ENCODE measurements at regions not wholly inside any gene's neighbourhood (a gene's known extent, or its start where the extent isn't known, plus 50 kb on each side); places are given as distances from the start of the nearest gene placed in this dataset.

- TF ChIP-seq CTCF (conservative IDR thresholded peaks at IDR 0.05) (no peak), EZH2 (IDR thresholded peaks at IDR 0.05; ENCODE audit: low read depth) (no peak)
- peak; percentile 2 to 39 for DNase-seq
- no peaks in the 10 kb centered on the region for H3F3A ChIP-seq (ENCODE audit: insufficient read depth, low read depth)
- intact Hi-C loops (cut with micrococcal nuclease; ENCODE audit: unreplicated experiment), result no loop called here
- ChIA-PET POLR2A (ENCODE audit: unreplicated experiment) (interaction anchor here (0.5 kb wide), 1 partner anchor 17 kb away, joined by 3 read pairs; no protein-coding TSS in a partner anchor), CTCF (no interaction called here)
- peak overlapping the region; percentile 26; the same call in 1 of the 2 replicates for H3K4me2 ChIP-seq
- peak overlapping the region; percentile 11; the same call in 1 of the 2 replicates for H3K4me3 ChIP-seq
- no peaks in the 10 kb centered on the region for H4K20me1 ChIP-seq (ENCODE audit: insufficient read depth)
- H3K27ac ChIP-seq, result no peak overlapping the region
- no peaks in the 10 kb centered on the region for H3K27me3 ChIP-seq (ENCODE audit: insufficient read depth, low read depth)
- no peaks in the 10 kb centered on the region for H3K36me3 ChIP-seq (ENCODE audit: low read depth)
- H3K4me1 ChIP-seq (replicated peaks; ENCODE audit: insufficient read depth), result peaks cover 18% of the 10 kb centered on the region
- no peaks in the 10 kb centered on the region for H3K79me2 ChIP-seq (ENCODE audit: low read depth)
- H3K9me2 ChIP-seq (ENCODE audit: insufficient read depth), result no peaks in the 10 kb centered on the region
- no peaks in the 10 kb centered on the region for H3K9me3 ChIP-seq (ENCODE audit: insufficient read depth, low read depth)
- no TSS peak for BruUV-seq (replicated peaks)
- H2AFZ ChIP-seq, result peak overlapping the region; percentile 55; the same call in 1 of the 2 replicates
Measured at GRCh38 chr12:91817517-91817916, 328.1 kb downstream of the BTG1 start.

- BruUV-seq (replicated peaks), result no TSS peak
- Histone ChIP-seq H3K79me2 (ENCODE audit: low read depth) (no peaks in the 10 kb centered on the region), H3K27ac (no peak overlapping the region), H3K9me2 (ENCODE audit: insufficient read depth) (no peaks in the 10 kb centered on the region), H3K36me3 (ENCODE audit: low read depth) (no peaks in the 10 kb centered on the region), H3K4me1 (replicated peaks; ENCODE audit: insufficient read depth) (peaks cover 16% of the 10 kb centered on the region), H3K27me3 (ENCODE audit: insufficient read depth, low read depth) (no peaks in the 10 kb centered on the region), H3K4me2 (no peak overlapping the region), H4K20me1 (ENCODE audit: insufficient read depth) (no peaks in the 10 kb centered on the region), H3F3A (ENCODE audit: insufficient read depth, low read depth) (no peaks in the 10 kb centered on the region), H3K9me3 (ENCODE audit: insufficient read depth, low read depth) (no peaks in the 10 kb centered on the region), H2AFZ (no peak overlapping the region), H3K4me3 (no peak overlapping the region)
- POLR2A ChIA-PET (ENCODE audit: unreplicated experiment), result no interaction called here
- intact Hi-C loops (cut with micrococcal nuclease; ENCODE audit: unreplicated experiment), result loop anchor here (2.0 to 5.0 kb wide), 2 partner anchors 331 to 759 kb away; partner anchors contain the start of gene BTG1
- CTCF ChIA-PET, result no interaction called here
- DNase-seq, result no peak
- no peak for TF ChIP-seq EZH2 (IDR thresholded peaks at IDR 0.05; ENCODE audit: low read depth)
- TF ChIP-seq CTCF (conservative IDR thresholded peaks at IDR 0.05), result no peak
Measured at GRCh38 chr12:91813701-91814100, 331.9 kb downstream of the BTG1 start.

- H3K4me1 ChIP-seq (replicated peaks; ENCODE audit: insufficient read depth), result no peaks in the 10 kb centered on the region
- no TSS peak for BruUV-seq (replicated peaks)
- no peaks in the 10 kb centered on the region for H3K27me3 ChIP-seq (ENCODE audit: insufficient read depth, low read depth)
- POLR2A ChIA-PET (ENCODE audit: unreplicated experiment), result interaction anchor here (0.6 to 0.7 kb wide), 3 partner anchors 9 to 512 kb away, joined by 4 to 5 read pairs (median 4); no protein-coding TSS in a partner anchor
- TF ChIP-seq EZH2 (IDR thresholded peaks at IDR 0.05; ENCODE audit: low read depth) (no peak), CTCF (conservative IDR thresholded peaks at IDR 0.05) (peak; percentile 83)
- intact Hi-C loops (cut with micrococcal nuclease; ENCODE audit: unreplicated experiment), result loop anchor here (2.0 to 5.0 kb wide), 2 partner anchors 333 to 761 kb away; partner anchors contain the start of gene BTG1
- no peaks in the 10 kb centered on the region for H4K20me1 ChIP-seq (ENCODE audit: insufficient read depth)
- H3K27ac ChIP-seq, result no peak overlapping the region
- H3K36me3 ChIP-seq (ENCODE audit: low read depth), result no peaks in the 10 kb centered on the region
- H3K4me2 ChIP-seq, result no peak overlapping the region
- H3K4me3 ChIP-seq, result no peak overlapping the region
- no peak overlapping the region for H2AFZ ChIP-seq
- H3K9me3 ChIP-seq (ENCODE audit: insufficient read depth, low read depth), result no peaks in the 10 kb centered on the region
- no peaks in the 10 kb centered on the region for H3F3A ChIP-seq (ENCODE audit: insufficient read depth, low read depth)
- no peaks in the 10 kb centered on the region for H3K79me2 ChIP-seq (ENCODE audit: low read depth)
- CTCF ChIA-PET, result interaction anchor here (0.6 to 1.7 kb wide), 6 partner anchors 38 to 334 kb away, joined by 3 to 4 read pairs (median 3); partner anchors contain the start of gene BTG1
- peak in 1 of 2 experiments; percentile 48 for DNase-seq
- H3K9me2 ChIP-seq (ENCODE audit: insufficient read depth), result no peaks in the 10 kb centered on the region
Measured at GRCh38 chr12:91811481-91812287, 334.0 kb downstream of the BTG1 start.

All from PC-9 (cell line).